HG03159 (cell line): ENCODE measurements at regions not wholly inside any gene's neighbourhood (a gene's known extent, or its start where the extent isn't known, plus 50 kb on each side); places are given as distances from the start of the nearest gene placed in this dataset.
"Not testable (repeated sequence)": the region's sequence is repeated elsewhere in the genome, so short reads cannot be mapped to it uniquely, and the experiment has no call there.

Experiments used
- ATAC-seq: cut with Tn5 transposase; IDR thresholded peaks from one replicate; pipeline ENCODE4 v1.9.1; 2021; ENCODE audit warnings: mild to moderate bottlenecking, moderate library complexity; ENCODE audit not compliant: unreplicated experiment

DNA sequence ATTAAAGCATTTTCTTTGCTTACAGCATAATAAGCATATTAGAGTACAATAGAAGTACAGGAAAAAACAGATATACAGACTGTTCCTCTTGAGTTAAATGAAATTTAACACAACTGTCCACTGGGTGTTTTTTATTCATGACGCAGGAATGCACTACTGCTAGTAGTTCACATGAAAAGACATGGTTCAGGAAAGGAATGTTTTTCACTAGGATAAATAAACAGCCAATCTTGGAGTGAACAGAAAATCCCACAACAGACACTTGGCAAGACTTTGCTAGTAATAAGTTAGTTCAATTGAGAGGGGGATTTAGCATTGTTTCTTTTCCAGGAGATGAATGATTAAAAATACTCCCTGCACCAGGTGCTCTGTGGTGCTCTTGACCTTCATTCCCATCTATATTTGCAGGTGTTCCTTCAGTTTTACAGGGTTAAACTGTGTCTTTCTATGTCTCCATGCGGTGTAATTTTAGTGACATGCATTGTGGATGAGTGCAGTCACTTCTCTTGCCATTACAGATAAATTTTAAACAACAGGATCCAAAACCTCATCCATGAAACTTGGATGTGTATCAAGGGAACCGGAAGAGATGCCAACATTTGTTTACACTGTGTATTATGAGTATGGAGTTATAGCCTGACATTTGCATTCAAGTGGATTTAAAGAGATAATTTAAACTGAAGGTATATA, 796.6 kb downstream of the DSC3 start:
- no peak for ATAC-seq

DNA sequence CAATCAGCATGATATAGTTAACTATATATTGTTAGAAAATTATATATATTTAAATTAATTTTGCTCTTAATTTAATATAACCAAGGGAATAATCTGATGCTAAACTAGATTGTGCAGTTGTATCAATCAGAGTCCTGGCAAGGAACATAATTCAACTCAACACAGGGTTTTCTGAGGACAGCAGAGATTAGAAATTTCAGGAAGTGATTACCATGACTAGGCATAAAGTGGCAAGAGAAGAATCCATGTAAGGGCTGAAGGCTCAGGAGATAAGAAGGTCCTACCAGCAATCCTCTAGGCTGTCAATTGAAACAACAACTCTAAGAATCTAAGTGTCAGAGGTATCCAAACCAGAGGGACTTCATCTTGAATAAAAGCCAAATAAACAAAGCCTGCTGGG, 807.8 kb downstream of the DSC3 start:
- no peak for ATAC-seq

DNA sequence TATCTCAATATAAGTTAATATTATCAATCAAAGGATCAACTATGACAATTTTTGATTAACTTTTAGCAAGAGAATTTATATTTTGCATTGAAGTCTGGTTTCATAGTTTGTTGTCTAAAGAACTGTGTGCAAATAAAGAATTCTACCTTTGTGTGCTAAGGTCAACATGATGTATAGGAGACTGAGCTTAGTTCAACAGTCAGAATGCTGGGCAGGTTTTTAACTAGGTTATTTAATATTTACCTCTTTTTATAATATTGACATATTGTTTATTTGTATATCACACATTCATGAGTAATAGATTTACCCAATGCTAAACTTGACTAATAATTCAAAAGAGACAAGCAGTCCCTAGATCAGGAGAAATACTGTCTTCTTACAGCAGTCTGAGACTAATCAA, 831.4 kb downstream of the DSC3 start:
- ATAC-seq, result no peak

DNA sequence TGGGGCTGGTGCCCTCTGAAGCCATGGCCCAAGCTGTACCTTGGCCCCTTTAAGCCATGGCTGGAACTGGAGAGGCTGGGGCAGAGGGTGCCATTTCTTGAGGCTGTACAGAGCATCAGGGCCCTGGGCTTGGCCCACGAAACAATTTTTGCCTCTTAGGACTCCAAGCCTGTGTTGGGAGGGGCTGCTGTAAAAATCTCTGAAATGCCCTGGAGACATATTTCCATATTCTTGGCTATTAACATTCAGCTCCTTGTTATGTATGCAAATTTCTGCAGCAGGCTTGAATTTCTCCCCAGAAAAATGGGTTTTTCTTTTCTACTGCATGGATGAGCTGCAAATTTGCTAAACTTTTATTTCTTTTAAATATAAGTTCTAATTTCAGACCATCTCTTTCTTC, 834.0 kb downstream of the DSC3 start:
- no peak for ATAC-seq

DNA sequence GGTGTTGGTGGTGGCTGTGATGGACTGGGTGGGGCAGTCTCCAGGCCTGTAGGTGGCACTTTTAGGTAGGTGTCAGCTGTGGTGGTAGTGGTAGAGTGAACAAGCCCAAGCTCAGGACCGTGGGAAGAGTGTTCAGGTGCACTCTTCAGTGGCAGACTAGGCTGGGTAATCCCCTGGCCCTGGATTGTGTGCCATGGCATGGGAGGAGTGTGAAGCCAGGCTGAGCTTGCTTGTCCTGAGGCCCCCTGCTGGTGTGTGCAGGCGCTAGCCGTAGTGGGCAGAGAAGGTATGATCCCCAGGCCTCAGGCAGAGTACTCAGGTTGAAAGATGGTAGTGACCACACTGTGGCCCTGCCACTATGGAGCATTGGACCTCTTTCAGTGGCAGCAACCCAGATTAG, 850.3 kb downstream of the DSC3 start:
- ATAC-seq, result no peak

DNA sequence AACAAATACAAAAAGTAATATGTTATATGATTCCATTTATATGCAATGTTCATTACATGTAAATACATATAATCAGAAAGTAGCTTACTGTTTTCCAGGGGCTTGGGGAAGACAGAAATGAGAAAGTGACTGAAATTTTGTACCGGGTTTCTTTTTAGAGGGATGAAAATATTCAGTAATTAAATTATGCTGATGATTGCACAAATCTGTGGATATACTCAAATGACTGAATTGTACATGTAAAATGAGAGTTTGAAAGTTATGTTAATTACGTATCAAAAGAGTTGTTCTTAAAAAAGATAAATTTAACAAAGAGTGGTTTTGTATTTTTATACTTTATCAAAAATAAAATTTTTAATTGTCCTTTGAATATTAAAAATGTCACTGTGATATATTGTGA, 856.3 kb downstream of the DSC3 start:
- ATAC-seq, result no peak

DNA sequence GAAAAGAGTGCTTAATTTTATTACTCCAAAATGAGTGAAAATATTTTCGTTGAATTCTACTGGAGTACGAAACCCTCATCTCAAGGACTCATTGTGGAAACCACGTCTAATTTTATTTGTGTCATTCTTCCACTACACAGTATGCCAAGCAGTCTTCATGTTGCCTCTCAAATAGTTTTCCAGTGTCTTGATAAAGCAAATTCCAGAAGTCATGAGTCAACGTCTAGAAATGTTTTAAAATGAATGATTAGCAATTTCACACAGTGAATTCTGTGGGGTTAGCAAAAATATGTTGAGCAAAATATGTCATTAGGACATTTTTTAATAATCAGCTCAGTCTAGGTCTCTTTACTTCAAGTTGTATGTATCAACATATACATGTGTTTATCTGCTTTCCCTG, 865.5 kb downstream of the DSC3 start:
- ATAC-seq, result no peak

DNA sequence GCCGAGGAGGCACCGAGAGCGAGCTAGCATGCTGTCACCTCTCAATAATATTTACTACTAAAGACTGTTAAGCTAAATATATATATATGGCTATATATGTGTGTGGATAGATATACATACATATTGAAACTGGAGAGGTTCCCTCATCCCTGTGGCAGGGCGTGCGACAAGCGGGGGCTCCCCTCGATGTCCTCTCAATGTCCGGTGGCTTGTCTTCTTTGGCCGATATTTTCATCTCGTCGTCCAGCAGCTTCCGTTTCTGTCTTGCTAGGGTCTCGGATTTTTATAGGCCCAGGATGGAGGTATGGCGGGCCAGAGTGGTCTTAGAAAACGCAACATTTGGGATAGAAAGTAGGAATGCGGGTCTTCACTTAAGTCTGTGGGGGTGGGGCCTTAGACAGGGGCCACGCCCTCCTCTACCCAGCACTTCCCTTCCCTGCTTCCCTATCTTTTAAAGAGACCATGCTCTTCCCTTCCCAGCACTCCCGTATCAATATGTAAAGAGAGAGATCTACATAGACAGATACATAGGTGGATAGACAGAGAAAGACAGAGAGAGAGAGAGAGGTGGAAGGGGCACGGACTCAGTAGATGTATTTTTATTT, 866.8 kb downstream of the DSC3 start:
- no peak for ATAC-seq

DNA sequence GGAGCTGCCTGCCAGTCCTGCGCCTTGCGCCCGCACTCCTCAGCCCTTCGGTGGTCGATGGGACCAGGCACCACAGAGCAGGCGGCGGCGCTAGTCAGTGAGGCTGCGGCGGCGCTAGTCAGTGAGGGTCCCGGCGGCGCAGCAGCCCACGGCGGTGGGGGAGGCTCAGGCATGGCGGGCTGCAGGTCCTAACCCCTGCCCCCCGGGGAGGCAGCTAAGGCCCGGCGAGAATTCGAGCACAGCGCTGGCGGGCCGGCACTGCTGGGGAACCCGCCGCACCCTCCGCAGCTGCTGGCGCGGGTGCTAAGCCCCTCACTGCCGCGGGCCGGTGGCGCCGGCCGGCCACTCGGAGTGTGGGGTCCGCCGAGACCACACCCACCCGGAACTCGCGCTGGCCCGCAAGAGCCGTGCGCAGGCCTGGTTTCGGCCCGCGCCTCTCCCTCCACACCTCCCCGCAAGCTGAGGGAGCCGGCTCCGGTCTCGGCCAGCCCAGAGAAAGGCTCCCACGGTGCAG, 867.4 kb downstream of the DSC3 start:
- no peak for ATAC-seq

DNA sequence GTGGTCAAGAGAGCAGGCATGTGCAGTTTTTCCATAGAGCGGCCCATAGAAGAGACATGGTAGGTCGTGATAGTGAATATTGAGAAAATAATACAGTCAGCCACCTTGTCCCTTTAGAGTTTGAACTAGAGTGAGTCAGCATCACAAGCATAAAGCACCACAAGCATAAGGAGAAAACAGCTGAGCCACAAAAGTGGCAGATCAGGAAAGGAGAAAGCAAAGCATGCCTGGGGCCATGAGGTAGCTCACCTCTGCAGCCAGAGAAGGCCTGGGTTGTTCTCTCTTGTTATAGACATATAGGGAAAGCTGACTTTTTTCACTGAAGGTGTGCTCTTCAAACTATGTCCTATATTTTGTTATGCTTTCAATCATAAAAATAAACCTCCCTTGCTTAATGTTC, 879.0 kb downstream of the DSC3 start:
- ATAC-seq, result no peak

DNA sequence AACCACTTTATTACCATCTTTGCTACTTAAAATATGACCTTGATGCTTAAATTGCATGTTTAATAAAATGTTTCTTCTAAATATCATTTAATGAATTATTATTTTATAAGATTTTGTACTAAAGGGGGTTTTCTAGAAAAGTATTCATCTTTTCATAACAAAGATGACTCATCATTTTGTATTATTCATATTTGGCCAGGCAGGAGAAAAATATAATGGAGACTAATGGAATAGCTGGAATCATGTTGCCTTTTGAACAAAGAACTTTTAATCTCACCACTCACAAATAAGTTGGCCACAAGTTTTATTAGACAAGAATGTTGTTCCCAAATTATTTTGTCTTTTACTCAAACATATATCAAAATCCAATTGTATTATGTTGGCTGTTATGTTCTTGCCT, 882.4 kb downstream of the DSC3 start:
- no peak for ATAC-seq

DNA sequence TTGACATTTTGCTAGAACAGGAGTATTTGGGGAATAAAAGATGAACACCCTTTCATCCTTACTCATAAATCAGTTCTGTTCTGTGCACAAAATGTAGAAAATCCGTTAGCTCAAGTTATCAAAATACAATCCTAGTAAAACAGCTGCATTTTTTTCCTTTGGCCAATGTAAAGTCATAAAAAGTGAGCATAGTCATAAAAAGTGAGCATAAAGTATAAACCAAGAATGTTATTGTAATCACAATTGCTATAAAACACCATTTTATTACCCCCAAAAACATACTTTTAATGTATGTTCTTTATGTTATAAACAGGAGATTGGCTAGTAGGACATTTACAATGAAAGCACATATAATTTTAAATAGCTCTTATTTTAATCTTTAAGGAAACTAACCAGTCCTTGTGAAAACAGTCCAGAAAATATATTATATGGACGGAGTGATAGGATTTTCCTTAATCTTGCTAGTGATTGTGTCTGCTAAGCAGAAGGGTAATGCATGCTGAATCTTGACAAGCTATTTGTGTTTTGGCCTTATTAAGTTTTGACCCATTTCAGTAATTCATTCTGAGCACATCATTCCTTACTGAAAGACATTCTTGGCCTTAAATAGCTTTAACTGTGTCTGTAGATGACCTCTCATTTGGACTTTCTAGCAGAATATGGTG, 891.8 kb downstream of the DSC3 start:
- ATAC-seq, result no peak

DNA sequence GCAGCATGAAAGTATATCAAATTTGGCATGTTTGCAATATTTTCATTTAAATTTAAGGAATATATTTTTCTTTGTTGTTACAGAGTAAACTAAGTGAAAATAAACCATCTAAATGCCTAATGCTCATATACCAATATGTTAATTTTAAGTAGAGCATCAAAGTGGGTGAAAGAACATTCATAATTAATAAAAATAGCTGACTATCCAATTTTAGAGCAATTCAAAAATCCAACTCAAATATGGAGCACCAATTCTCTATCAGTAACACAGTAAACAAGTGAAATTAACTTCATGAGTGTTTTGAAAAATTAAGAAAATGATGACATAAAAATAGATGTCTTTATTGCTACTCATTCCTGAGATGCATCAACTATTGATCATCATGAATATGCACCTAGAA, 893.0 kb downstream of the DSC3 start:
- ATAC-seq, result no peak

DNA sequence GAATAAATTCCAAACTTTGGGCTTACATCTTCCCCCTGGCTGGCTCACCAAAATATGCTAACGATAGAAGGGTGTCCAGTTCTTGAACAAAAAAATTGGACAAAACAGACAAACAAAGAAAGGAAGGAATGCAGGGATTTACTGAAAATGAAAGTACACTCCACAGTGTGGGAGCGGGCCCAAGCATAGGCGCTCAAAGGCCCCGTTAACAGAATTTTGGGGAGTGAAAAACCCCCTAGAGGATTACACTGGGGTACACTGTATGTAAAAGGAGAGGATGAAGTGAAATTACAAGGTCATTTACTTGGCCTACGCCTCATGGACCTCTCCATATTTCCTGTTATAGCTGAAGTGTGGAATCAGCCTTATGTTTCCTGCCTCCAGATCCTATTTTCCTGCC, 899.7 kb downstream of the DSC3 start:
- ATAC-seq, result no peak

DNA sequence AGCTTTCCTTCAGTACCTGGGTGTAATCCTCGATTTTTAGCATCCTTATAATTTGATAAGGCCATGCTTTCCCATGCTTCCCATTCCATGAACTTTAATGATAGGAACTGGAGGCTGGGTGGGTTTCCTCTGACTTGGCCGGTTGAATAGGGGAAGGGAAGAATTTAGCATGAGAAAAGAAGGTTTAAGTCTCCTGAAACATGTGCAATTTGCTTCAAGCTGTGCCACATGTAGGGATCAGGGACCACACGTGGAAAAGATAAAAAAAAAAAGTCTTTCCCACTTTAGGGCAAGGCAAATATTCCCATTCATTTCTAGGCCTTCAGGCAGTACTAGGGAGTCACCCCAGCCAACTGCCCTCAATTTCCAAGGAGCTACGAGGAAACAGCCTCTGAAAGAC, 900.3 kb downstream of the DSC3 start:
- no peak for ATAC-seq

DNA sequence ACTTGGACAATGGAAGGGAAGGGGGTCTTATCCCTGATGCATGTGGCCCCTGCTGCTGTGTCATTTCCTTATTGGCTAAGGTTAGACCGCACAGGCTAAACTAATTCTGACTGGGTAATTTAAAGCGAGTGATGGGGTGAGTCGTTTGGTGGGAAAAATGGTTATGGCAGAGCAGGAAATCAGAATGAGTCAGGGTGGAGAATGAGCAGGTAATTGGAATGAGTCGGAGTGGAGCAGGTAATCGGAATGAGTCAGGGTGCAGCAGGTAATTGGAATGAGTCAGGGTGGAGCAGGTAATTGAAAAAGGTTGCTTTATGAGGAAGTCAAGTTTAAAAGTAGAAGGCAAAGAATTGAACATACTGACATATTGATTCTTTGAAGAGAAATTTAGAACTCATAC, 901.0 kb downstream of the DSC3 start:
- ATAC-seq, result not testable (repeated sequence)

DNA sequence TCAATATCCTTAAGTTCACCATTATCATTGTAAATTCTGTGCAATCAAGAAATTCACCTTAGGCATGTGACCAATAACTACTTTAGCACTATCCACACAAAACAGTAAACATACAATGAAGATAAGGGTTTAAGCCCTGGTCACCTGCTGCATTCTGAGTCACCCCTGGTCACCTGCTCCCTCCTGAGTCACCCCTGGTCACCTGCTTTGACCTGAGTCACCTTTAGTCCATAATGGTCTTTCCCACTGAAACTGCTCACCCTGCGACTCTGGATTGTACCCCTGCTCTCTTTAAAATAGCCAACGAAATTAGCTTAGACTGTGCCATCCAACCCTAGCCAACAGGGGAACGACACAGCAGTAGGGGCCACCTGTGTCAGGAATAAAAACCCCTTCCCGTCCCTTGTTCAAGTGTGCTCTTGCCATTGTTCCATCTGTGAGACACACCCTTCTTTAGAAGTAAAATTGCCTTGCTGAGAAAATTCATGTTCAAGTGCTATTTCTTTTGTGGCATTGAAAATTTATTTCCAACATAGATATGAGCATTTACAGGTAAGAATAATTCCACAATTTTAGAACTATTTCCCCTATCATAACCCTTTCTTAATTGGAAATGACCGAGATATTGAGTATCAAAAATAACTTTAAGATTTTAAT, 902.8 kb downstream of the DSC3 start:
- no peak for ATAC-seq

DNA sequence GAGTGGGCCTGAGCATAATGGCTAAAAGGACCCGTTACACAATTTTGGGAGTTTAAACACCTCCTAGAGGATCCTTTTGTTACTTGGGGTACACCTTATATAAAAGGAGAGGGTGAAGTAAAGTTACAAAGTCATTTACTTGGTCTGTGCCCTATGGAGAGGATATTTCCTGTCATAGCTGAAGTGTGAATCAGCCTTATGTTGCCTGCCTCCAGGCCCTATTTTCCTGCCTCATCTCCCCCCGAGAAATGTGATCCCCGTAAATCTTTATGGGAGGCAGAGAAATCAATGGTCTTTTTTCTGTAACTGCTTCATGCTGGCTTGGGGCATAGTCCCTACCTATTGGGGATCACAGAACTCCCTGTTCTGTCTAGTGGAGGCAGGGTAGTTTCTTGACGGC, 906.6 kb downstream of the DSC3 start:
- ATAC-seq, result no peak

DNA sequence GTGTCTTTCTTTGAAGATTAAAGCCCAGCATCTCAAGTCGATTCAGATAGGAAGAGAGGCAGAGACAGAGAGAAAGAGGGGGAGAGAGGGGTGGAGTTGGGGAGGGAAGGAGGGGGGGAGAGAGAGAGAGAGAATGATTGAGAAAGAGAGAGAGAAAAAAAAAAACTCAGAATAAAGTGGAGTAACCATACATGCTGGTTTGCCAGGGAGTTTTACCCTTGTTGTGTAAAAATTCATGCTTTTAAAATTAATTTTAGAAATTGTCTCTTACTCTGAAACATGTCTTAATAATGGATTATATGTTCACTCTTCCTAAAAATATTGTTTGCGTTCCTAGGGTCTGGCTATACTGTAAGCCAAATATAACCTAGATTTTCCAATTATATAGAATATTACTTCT, 908.5 kb downstream of the DSC3 start:
- ATAC-seq, result no peak

DNA sequence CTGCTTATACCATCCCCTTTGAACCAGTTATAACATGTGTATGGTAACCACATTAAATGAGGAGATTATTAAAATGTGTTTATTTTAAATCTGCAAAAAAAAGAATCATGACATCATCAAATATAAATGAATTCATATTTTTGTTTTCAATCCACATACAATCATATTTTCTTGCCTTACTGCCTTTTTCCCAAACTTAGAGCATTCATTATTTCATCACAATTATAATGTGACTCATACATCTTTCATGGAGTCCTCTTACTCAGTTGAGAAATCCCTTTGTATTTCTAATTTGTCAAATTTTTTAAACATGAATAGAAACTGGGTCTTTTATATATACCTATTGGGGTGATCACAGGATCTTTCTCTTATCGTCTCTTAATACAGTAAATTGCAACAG, 909.6 kb downstream of the DSC3 start:
- no peak for ATAC-seq

DNA sequence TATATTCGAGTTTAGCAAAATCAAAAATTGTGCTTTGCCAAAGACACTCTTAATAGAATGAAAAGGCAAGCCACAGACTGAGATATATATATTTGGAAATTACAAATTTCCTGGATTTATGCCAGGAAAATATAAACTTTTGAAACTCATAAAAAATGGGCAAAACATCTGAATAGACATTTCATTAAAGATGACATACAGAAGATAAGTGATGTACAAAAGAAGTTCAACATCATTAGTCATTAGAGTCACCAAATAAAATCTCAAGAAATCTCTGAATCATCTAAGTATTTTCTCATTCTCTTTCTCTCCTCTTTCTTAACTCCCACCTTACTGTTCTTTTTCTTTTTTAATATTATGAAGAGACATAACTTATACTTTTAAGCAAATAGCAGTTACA, 921.1 kb downstream of the DSC3 start:
- ATAC-seq, result no peak

DNA sequence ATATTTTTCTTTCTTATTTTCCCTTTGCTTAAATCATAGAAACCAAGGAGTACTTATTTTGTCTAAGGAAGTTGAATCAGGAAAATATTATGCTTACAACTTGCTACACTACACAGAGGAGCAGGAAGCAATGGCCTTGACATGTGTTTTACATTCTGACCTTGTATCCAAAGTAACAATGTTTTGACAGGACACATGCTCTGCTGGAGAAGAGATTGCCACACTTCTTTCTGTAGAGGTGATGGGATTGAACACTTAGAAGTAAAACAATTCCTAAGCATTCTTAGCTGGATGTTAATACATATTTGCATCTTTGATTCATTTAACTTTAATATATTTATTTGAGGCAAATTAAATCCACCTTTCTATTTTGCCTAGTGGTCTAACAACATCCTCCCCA, 929.1 kb downstream of the DSC3 start:
- ATAC-seq, result no peak
